Caco-2 (cell line): ENCODE measurements at regions not wholly inside any gene's neighbourhood (a gene's known extent, or its start where the extent isn't known, plus 50 kb on each side); places are given as distances from the start of the nearest gene placed in this dataset.
"Not testable (repeated sequence)": the region's sequence is repeated elsewhere in the genome, so short reads cannot be mapped to it uniquely, and the experiment has no call there.

Experiments
- BruUV-seq: library from RNA; stranded (reverse); fragments of 400-500 nt; replicated peaks from 2 replicates; lab custom pipeline; 2021; lab: Mats Ljungman, UMichigan
- CTCF ChIA-PET: fragments of 300-600 bp; sonication (Branson Sonifier 250); formaldehyde crosslinking; loops from one replicate; lab custom pipeline; 2022; ENCODE audit warnings: antibody characterized with exemption; lab: Charles Lee
- POLR2A ChIA-PET: fragments of 300-600 bp; sonication (Branson Sonifier 250); formaldehyde crosslinking; loops from one replicate; lab custom pipeline; 2022; ENCODE audit warnings: antibody characterized with exemption; lab: Charles Lee
- DNase-seq, 2 experiments: peaks; one replicate each; pipeline versions ENCODE4 v3.0.0 to v3.0.0-alpha.2; 2020 to 2022
- H3K27me3 ChIP-seq: replicated peaks from 2 replicates; pipeline ENCODE4 v1.6.0; 2011; ENCODE audit warnings: low read length; ENCODE audit not compliant: control insufficient read depth, insufficient read depth
- H3K36me3 ChIP-seq: 2 replicates; pipeline ENCODE4 v1.5.1; 2011; ENCODE audit warnings: low read length; ENCODE audit not compliant: control insufficient read depth, insufficient read depth
- H3K4me1 ChIP-seq: fragments of 250-450 bp; sonication (Bioruptor Pico); 2 replicates; pipeline ENCODE4 v1.5.1; 2020; ENCODE audit warnings: mild to moderate bottlenecking
- H3K4me3 ChIP-seq: 2 replicates; pipeline ENCODE4 v1.5.1; 2011; ENCODE audit warnings: low read depth, mild to moderate bottlenecking, control low read depth, low read length
- H3K9me3 ChIP-seq: fragments of 250-450 bp; sonication (Bioruptor Pico); 2 replicates; pipeline ENCODE4 v1.5.1; 2020; ENCODE audit warnings: mild to moderate bottlenecking, moderate library complexity
- H3K27ac Mint-ChIP-seq: one replicate; pipeline ENCODE4 v1.8.0; 2022; ENCODE audit warnings: mixed read lengths; ENCODE audit not compliant: unreplicated experiment
- H3K27me3 Mint-ChIP-seq: one replicate; pipeline ENCODE4 v1.8.0; 2022; ENCODE audit warnings: mixed read lengths; ENCODE audit not compliant: insufficient read depth, unreplicated experiment
- H3K36me3 Mint-ChIP-seq: one replicate; pipeline ENCODE4 v1.8.0; 2022; ENCODE audit warnings: mild to moderate bottlenecking, mixed read lengths; ENCODE audit not compliant: insufficient read depth, unreplicated experiment
- H3K4me1 Mint-ChIP-seq: one replicate; pipeline ENCODE4 v1.8.0; 2022; ENCODE audit warnings: low read depth, mixed read lengths; ENCODE audit not compliant: unreplicated experiment
- H3K4me3 Mint-ChIP-seq: one replicate; pipeline ENCODE4 v1.8.0; 2022; ENCODE audit warnings: mild to moderate bottlenecking, moderate library complexity, mixed read lengths; ENCODE audit not compliant: unreplicated experiment
- H3K9me3 Mint-ChIP-seq: one replicate; pipeline ENCODE4 v1.8.0; 2022; ENCODE audit warnings: mixed read lengths; ENCODE audit not compliant: unreplicated experiment
- CTCF ChIP-seq, 2 experiments: fragments of 200-600 bp in 1 of 2; IDR thresholded peaks; 1 replicate in 1 of 2; 2 replicates in 1 of 2; pipeline versions ENCODE4 v1.5.1 to v1.8.0; 2011 to 2022; ENCODE audit warnings: antibody characterized with exemption in 1 of 2, control low read depth in 1 of 2, inconsistent platforms in 1 of 2, low read depth in 1 of 2, low read length in 1 of 2, mild to moderate bottlenecking in 1 of 2, moderate library complexity in 1 of 2; ENCODE audit not compliant: insufficient read depth in 1 of 2, severe bottlenecking in 1 of 2, unreplicated experiment in 1 of 2
- intact Hi-C: fragments of 100-400 bp; cut with micrococcal nuclease; formaldehyde crosslinking; loops from one replicate; pipeline ENCODE4 v1.10.0; 2022; ENCODE audit not compliant: unreplicated experiment

GRCh38 chr3:130151555-130151954, 69.9 kb downstream of the ALG1L2 start:
- CTCF ChIA-PET, intact Hi-C loops, H3K36me3 Mint-ChIP-seq, H3K4me1 ChIP-seq, BruUV-seq, DNase-seq, H3K4me3 Mint-ChIP-seq, H3K4me3 ChIP-seq, H3K9me3 ChIP-seq, H3K27me3 ChIP-seq, H3K27me3 Mint-ChIP-seq, H3K4me1 Mint-ChIP-seq, H3K27ac Mint-ChIP-seq, POLR2A ChIA-PET, H3K36me3 ChIP-seq: not testable (repeated sequence)
- H3K9me3 Mint-ChIP-seq, result peaks cover 17% of the 10 kb centered on the region

GRCh38 chr3:130153247-130153646, 71.6 kb downstream of the ALG1L2 start:
- H3K9me3 Mint-ChIP-seq, result peaks cover 25% of the 10 kb centered on the region
- CTCF ChIA-PET, H3K4me1 Mint-ChIP-seq, H3K36me3 ChIP-seq, H3K4me3 ChIP-seq, H3K27me3 ChIP-seq, H3K27me3 Mint-ChIP-seq, intact Hi-C loops, H3K27ac Mint-ChIP-seq, DNase-seq, H3K36me3 Mint-ChIP-seq, POLR2A ChIA-PET, H3K9me3 ChIP-seq, BruUV-seq, H3K4me3 Mint-ChIP-seq, H3K4me1 ChIP-seq: not testable (repeated sequence)

- POLR2A ChIA-PET, H3K4me3 Mint-ChIP-seq, H3K27me3 Mint-ChIP-seq, BruUV-seq, H3K9me3 ChIP-seq, H3K27me3 ChIP-seq, CTCF ChIA-PET, H3K4me3 ChIP-seq, DNase-seq, H3K36me3 Mint-ChIP-seq, H3K27ac Mint-ChIP-seq, H3K36me3 ChIP-seq, H3K4me1 ChIP-seq, H3K4me1 Mint-ChIP-seq: not testable (repeated sequence)
- intact Hi-C loops, result loop anchor here (1.0 kb wide), 1 partner anchor 88 kb away; no protein-coding TSS in a partner anchor
- peak in 1 of 2 experiments; percentile 38 for TF ChIP-seq CTCF (IDR thresholded peaks at IDR 0.05; ENCODE audit: insufficient read depth in 1 of 2, low read depth in 1 of 2, low read length in 1 of 2, severe bottlenecking in 1 of 2, unreplicated experiment in 1 of 2)
- H3K9me3 Mint-ChIP-seq, result peaks cover 25% of the 10 kb centered on the region
These were observed 73.8 kb downstream of the ALG1L2 start for GRCh38 chr3:130155464-130155863.

- H3K9me3 Mint-ChIP-seq, H3K4me1 ChIP-seq, POLR2A ChIA-PET, H3K36me3 Mint-ChIP-seq, CTCF ChIA-PET, BruUV-seq, H3K36me3 ChIP-seq, intact Hi-C loops, H3K4me1 Mint-ChIP-seq, DNase-seq, H3K4me3 Mint-ChIP-seq, H3K27me3 ChIP-seq, H3K27me3 Mint-ChIP-seq, H3K9me3 ChIP-seq, H3K4me3 ChIP-seq, H3K27ac Mint-ChIP-seq: not testable (repeated sequence)
These were observed 85.2 kb downstream of the ALG1L2 start for GRCh38 chr3:130166856-130167255.

- CTCF ChIA-PET, H3K27me3 ChIP-seq, intact Hi-C loops, H3K27ac Mint-ChIP-seq, H3K9me3 ChIP-seq, POLR2A ChIA-PET, H3K36me3 ChIP-seq, BruUV-seq, H3K9me3 Mint-ChIP-seq, H3K27me3 Mint-ChIP-seq, DNase-seq, H3K36me3 Mint-ChIP-seq, H3K4me3 Mint-ChIP-seq, H3K4me3 ChIP-seq, H3K4me1 ChIP-seq: not testable (repeated sequence)
- peaks cover 18% of the 10 kb centered on the region for H3K4me1 Mint-ChIP-seq
These were observed 93.6 kb downstream of the ALG1L2 start for GRCh38 chr3:130175195-130175594.

- H3K27me3 Mint-ChIP-seq, H3K36me3 ChIP-seq, H3K4me3 ChIP-seq, BruUV-seq, CTCF ChIA-PET, H3K4me1 ChIP-seq, H3K36me3 Mint-ChIP-seq, H3K9me3 Mint-ChIP-seq, H3K27me3 ChIP-seq, intact Hi-C loops, H3K9me3 ChIP-seq, POLR2A ChIA-PET: not testable (repeated sequence)
- peak; percentile 18 to 42 for DNase-seq
- peak overlapping the region; percentile 49 for H3K4me3 Mint-ChIP-seq
- peaks cover 22% of the 10 kb centered on the region for H3K4me1 Mint-ChIP-seq
- H3K27ac Mint-ChIP-seq, result peak overlapping the region; percentile 65
These were observed 95.0 kb downstream of the ALG1L2 start for GRCh38 chr3:130176476-130177256.
